Right atrium auricular region (tissue), 2 donors: ENCODE measurements at regions not wholly inside any gene's neighbourhood (a gene's known extent, or its start where the extent isn't known, plus 50 kb on each side); places are given as distances from the start of the nearest gene placed in this dataset.

ENCODE experiments used
- DNase-seq: peaks from one replicate; pipeline ENCODE4 v3.0.0-alpha.2; 2019; ENCODE audit warnings: low spot score
- H3K27ac ChIP-seq, 2 donors: fragments of 200-600 bp; sonication (generic); 1 replicate in 1 of 2; 2 replicates in 1 of 2; pipeline ENCODE4 v1.5.1; 2016 to 2019
- H3K27me3 ChIP-seq, 2 donors: fragments of 200-600 bp; sonication (generic); one replicate each; pipeline versions ENCODE4 v1.5.1 to v1.6.0; 2017 to 2019
- H3K36me3 ChIP-seq: fragments of 200-600 bp; sonication (generic); one replicate; pipeline ENCODE4 v1.5.1; 2016
- H3K4me1 ChIP-seq, 2 donors: fragments of 200-600 bp; sonication (generic); one replicate each; pipeline versions ENCODE4 v1.5.1 to v1.6.0; 2017 to 2019
- H3K4me3 ChIP-seq, 2 donors: fragments of 200-600 bp; sonication (generic); 1 replicate in 1 of 2; 2 replicates in 1 of 2; pipeline ENCODE4 v1.5.1; 2017 to 2019; ENCODE audit warnings: mild to moderate bottlenecking in 1 of 2, moderate library complexity in 1 of 2
- H3K9me3 ChIP-seq, 2 donors: fragments of 200-600 bp; sonication (generic); one replicate each; pipeline ENCODE4 v1.5.1; 2019
- TF ChIP-seq, protein P1 (sequence below), 2 donors: fragments of 200-600 bp; sonication (generic); IDR thresholded peaks; one replicate each; pipeline ENCODE4 v1.5.1; 2019; ENCODE audit warnings: antibody characterized with exemption in 2 of 2

DNA sequence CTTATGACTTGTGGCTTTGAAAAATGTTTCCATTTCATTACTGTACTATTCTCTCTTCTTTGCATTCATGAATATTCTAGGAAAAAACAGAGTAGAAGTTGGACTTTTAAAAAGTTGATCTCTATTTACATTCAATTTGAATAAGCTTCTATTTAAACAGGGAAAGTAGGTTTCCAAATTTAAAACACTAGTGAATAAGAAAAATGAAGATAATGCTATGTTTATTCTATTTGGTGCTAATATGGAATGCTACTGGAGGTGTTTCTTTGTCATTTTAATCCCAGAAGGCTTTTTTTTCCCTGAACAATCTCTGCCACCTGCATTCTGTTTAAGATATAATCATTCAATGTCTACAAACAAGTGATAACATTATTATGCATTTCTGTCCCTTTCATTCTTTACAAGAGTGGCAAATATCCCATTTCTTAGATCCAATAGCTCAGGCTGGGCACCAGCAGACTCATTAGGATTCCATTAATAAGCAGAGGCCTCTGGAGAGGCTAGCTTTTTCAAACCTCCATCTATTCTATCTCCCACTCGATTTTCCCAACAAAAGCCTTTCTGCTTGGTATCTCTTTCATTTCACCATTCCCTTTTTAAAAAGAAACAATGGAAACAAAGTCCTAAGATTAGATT is 1001.6 kb upstream of the CDH8 start:
- Histone ChIP-seq H3K27ac (no peak overlapping the region), H3K9me3 (no peaks in the 10 kb centered on the region), H3K4me1 (no peaks in the 10 kb centered on the region), H3K27me3 (no peaks in the 10 kb centered on the region), H3K4me3 (no peak overlapping the region), H3K36me3 (no peaks in the 10 kb centered on the region)
- no peak for DNase-seq
- TF ChIP-seq, protein P1, sequence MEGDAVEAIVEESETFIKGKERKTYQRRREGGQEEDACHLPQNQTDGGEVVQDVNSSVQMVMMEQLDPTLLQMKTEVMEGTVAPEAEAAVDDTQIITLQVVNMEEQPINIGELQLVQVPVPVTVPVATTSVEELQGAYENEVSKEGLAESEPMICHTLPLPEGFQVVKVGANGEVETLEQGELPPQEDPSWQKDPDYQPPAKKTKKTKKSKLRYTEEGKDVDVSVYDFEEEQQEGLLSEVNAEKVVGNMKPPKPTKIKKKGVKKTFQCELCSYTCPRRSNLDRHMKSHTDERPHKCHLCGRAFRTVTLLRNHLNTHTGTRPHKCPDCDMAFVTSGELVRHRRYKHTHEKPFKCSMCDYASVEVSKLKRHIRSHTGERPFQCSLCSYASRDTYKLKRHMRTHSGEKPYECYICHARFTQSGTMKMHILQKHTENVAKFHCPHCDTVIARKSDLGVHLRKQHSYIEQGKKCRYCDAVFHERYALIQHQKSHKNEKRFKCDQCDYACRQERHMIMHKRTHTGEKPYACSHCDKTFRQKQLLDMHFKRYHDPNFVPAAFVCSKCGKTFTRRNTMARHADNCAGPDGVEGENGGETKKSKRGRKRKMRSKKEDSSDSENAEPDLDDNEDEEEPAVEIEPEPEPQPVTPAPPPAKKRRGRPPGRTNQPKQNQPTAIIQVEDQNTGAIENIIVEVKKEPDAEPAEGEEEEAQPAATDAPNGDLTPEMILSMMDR (IDR thresholded peaks at IDR 0.05) = no peak

GRCh38 chr16:63018581-63019223 is 982.5 kb upstream of the CDH8 start:
- H3K4me3 ChIP-seq = no peak overlapping the region
- no peak for DNase-seq
- no peaks in the 10 kb centered on the region for H3K27me3 ChIP-seq
- no peaks in the 10 kb centered on the region for H3K9me3 ChIP-seq
- TF ChIP-seq, protein P1 (IDR thresholded peaks at IDR 0.05) = no peak
- H3K4me1 ChIP-seq = no peaks in the 10 kb centered on the region
- H3K36me3 ChIP-seq = no peaks in the 10 kb centered on the region
- no peak overlapping the region for H3K27ac ChIP-seq

GRCh38 chr16:63008688-63009087 is 972.5 kb upstream of the CDH8 start:
- H3K27ac ChIP-seq = no peak overlapping the region
- DNase-seq = no peak

DNA sequence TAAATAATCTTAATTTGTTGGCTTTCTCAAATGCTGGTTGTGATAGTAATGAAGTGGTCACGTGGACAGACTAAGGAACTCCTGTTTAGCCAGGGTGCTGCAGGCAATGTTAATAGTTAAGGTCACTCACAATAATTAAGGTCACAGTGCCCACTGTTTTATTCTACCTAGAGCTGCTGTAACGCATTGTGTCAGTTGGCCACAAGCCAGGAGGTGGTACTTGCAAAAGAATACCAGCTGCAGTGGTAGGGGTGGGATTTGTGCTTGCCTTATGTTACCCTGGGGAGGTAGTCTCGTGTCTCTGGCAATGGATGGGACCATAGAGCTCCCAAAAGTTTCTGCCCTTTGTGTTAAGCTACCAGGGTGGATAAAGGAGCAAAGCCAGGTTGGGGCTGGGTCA is 969.1 kb upstream of the CDH8 start:
- H3K27me3 ChIP-seq = no peaks in the 10 kb centered on the region
- DNase-seq = no peak
- TF ChIP-seq, protein P1 (IDR thresholded peaks at IDR 0.05) = no peak

More at GRCh38 chr16:63008688-63009087, 972.5 kb upstream of the CDH8 start:
- H3K36me3 ChIP-seq = no peaks in the 10 kb centered on the region
- H3K4me3 ChIP-seq = no peak overlapping the region
- H3K27me3 ChIP-seq = no peaks in the 10 kb centered on the region
- peaks cover 0 to 5% of the 10 kb centered on the region in 2 donors for H3K9me3 ChIP-seq
- H3K4me1 ChIP-seq = no peaks in the 10 kb centered on the region
- TF ChIP-seq, protein P1 (IDR thresholded peaks at IDR 0.05) = no peak

GRCh38 chr16:62989480-62989879 is 953.2 kb upstream of the CDH8 start:
- TF ChIP-seq, protein P1 (IDR thresholded peaks at IDR 0.05) = no peak
- no peak overlapping the region for H3K4me3 ChIP-seq
- no peaks in the 10 kb centered on the region for H3K36me3 ChIP-seq
- no peaks in the 10 kb centered on the region for H3K4me1 ChIP-seq
- no peaks in the 10 kb centered on the region for H3K27me3 ChIP-seq
- no peaks in the 10 kb centered on the region for H3K9me3 ChIP-seq
- DNase-seq = no peak
- H3K27ac ChIP-seq = no peak overlapping the region

More for the DNA sequence above, 969.1 kb upstream of the CDH8 start:
- peaks cover 0 to 5% of the 10 kb centered on the region in 2 donors for H3K9me3 ChIP-seq
- H3K36me3 ChIP-seq = no peaks in the 10 kb centered on the region
- no peaks in the 10 kb centered on the region for H3K4me1 ChIP-seq
- H3K27ac ChIP-seq = no peak overlapping the region
- H3K4me3 ChIP-seq = no peak overlapping the region
